ENCODE measurements at regions not wholly inside any gene's neighbourhood (a gene's known extent, or its start where the extent isn't known, plus 50 kb on each side); places are given as distances from the start of the nearest gene placed in this dataset.

DNA sequence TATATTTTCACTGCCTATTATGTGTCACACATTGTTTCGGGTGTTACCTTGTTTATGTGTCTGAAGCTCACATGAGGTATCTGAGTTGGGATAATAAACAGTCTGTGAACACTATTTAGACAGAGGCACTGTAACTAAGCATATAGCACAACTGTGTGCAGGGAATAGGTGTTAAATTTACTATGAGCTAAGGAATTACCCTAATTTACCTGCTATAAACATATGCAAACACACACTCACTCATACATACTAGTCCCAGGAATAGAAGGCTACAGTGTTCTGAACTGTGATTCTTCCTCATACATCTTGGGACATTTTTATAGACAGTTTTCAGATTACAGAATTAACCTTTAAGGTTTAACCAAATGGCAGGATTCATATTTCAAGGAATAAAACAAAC lies 127.6 kb upstream of the SPANXN4 start:
- H3K4me1 Mint-ChIP-seq = no peaks in the 10 kb centered on the region
- H3K4me3 Mint-ChIP-seq = no peak overlapping the region
- ChIA-PET CTCF (no interaction called here), POLR2A (no interaction called here)
- no peak for DNase-seq (ENCODE audit: low spot score)
- peaks cover 25% of the 10 kb centered on the region for H3K36me3 Mint-ChIP-seq
- TF ChIP-seq GRHL2 (CRISPR knock-in tag; IDR thresholded peaks at IDR 0.05; ENCODE audit: insufficient replicate concordance, severe bottlenecking) = no peak
- peaks cover 39% of the 10 kb centered on the region for H3K9me3 Mint-ChIP-seq
- H3K27ac Mint-ChIP-seq = no peak overlapping the region
- H3K27me3 Mint-ChIP-seq (ENCODE audit: low read depth) = no peaks in the 10 kb centered on the region; the same call in 1 of the 2 replicates
- ATAC-seq = no peak

DNA sequence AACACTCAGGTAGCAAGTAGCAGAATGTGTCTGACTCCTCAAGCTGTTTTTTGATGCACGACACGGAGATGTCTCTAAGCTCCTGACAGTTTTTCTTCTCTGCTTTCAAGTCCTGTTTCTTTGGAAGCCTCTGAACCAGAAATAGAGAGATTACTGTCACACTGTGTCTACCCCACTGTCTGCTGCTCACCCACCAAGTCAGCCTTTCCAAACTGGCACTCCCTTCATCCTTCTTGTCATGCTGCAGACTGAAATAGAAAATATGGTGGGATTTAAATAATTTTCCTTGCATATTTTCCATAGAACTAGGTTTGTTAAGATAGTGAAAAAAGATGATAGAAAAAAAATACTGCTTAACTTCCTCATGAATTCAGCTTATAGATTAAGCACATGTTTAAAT lies 102.5 kb upstream of the SPANXN4 start:
- peaks cover 30% of the 10 kb centered on the region for H3K36me3 Mint-ChIP-seq
- POLR2A ChIA-PET = no interaction called here
- no peak overlapping the region for H3K4me3 Mint-ChIP-seq
- no peaks in the 10 kb centered on the region for H3K4me1 Mint-ChIP-seq
- TF ChIP-seq, protein P1, sequence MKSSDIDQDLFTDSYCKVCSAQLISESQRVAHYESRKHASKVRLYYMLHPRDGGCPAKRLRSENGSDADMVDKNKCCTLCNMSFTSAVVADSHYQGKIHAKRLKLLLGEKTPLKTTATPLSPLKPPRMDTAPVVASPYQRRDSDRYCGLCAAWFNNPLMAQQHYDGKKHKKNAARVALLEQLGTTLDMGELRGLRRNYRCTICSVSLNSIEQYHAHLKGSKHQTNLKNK (CRISPR knock-in tag; IDR thresholded peaks at IDR 0.05) = no peak
- TF ChIP-seq, protein P2, sequence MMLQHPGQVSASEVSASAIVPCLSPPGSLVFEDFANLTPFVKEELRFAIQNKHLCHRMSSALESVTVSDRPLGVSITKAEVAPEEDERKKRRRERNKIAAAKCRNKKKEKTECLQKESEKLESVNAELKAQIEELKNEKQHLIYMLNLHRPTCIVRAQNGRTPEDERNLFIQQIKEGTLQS (CRISPR knock-in tag; conservative IDR thresholded peaks at IDR 0.05) = no peak
- TF ChIP-seq, protein P3, sequence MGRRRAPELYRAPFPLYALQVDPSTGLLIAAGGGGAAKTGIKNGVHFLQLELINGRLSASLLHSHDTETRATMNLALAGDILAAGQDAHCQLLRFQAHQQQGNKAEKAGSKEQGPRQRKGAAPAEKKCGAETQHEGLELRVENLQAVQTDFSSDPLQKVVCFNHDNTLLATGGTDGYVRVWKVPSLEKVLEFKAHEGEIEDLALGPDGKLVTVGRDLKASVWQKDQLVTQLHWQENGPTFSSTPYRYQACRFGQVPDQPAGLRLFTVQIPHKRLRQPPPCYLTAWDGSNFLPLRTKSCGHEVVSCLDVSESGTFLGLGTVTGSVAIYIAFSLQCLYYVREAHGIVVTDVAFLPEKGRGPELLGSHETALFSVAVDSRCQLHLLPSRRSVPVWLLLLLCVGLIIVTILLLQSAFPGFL (CRISPR knock-in tag; IDR thresholded peaks at IDR 0.05; ENCODE audit: borderline replicate concordance) = no peak
- TF ChIP-seq ZNF396 (CRISPR knock-in tag; IDR thresholded peaks at IDR 0.05; ENCODE audit: borderline replicate concordance) (no peak), SOX15 (CRISPR knock-in tag; IDR thresholded peaks at IDR 0.05) (no peak), GRHL2 (CRISPR knock-in tag; IDR thresholded peaks at IDR 0.05; ENCODE audit: insufficient replicate concordance, severe bottlenecking) (no peak), ZNF138 (CRISPR knock-in tag; conservative IDR thresholded peaks at IDR 0.05) (no peak), ZNF671 (CRISPR knock-in tag; IDR thresholded peaks at IDR 0.05) (no peak), NR1H2 (CRISPR knock-in tag; IDR thresholded peaks at IDR 0.05) (no peak), JUN (CRISPR knock-in tag; IDR thresholded peaks at IDR 0.05) (no peak)
- TF ChIP-seq, protein P4, sequence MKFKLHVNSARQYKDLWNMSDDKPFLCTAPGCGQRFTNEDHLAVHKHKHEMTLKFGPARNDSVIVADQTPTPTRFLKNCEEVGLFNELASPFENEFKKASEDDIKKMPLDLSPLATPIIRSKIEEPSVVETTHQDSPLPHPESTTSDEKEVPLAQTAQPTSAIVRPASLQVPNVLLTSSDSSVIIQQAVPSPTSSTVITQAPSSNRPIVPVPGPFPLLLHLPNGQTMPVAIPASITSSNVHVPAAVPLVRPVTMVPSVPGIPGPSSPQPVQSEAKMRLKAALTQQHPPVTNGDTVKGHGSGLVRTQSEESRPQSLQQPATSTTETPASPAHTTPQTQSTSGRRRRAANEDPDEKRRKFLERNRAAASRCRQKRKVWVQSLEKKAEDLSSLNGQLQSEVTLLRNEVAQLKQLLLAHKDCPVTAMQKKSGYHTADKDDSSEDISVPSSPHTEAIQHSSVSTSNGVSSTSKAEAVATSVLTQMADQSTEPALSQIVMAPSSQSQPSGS (CRISPR knock-in tag; IDR thresholded peaks at IDR 0.05; ENCODE audit: borderline replicate concordance, low read depth) = no peak
- TF ChIP-seq, protein P5, sequence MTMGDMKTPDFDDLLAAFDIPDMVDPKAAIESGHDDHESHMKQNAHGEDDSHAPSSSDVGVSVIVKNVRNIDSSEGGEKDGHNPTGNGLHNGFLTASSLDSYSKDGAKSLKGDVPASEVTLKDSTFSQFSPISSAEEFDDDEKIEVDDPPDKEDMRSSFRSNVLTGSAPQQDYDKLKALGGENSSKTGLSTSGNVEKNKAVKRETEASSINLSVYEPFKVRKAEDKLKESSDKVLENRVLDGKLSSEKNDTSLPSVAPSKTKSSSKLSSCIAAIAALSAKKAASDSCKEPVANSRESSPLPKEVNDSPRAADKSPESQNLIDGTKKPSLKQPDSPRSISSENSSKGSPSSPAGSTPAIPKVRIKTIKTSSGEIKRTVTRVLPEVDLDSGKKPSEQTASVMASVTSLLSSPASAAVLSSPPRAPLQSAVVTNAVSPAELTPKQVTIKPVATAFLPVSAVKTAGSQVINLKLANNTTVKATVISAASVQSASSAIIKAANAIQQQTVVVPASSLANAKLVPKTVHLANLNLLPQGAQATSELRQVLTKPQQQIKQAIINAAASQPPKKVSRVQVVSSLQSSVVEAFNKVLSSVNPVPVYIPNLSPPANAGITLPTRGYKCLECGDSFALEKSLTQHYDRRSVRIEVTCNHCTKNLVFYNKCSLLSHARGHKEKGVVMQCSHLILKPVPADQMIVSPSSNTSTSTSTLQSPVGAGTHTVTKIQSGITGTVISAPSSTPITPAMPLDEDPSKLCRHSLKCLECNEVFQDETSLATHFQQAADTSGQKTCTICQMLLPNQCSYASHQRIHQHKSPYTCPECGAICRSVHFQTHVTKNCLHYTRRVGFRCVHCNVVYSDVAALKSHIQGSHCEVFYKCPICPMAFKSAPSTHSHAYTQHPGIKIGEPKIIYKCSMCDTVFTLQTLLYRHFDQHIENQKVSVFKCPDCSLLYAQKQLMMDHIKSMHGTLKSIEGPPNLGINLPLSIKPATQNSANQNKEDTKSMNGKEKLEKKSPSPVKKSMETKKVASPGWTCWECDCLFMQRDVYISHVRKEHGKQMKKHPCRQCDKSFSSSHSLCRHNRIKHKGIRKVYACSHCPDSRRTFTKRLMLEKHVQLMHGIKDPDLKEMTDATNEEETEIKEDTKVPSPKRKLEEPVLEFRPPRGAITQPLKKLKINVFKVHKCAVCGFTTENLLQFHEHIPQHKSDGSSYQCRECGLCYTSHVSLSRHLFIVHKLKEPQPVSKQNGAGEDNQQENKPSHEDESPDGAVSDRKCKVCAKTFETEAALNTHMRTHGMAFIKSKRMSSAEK (CRISPR knock-in tag; IDR thresholded peaks at IDR 0.05; ENCODE audit: borderline replicate concordance) = no peak
- TF ChIP-seq, protein P6, sequence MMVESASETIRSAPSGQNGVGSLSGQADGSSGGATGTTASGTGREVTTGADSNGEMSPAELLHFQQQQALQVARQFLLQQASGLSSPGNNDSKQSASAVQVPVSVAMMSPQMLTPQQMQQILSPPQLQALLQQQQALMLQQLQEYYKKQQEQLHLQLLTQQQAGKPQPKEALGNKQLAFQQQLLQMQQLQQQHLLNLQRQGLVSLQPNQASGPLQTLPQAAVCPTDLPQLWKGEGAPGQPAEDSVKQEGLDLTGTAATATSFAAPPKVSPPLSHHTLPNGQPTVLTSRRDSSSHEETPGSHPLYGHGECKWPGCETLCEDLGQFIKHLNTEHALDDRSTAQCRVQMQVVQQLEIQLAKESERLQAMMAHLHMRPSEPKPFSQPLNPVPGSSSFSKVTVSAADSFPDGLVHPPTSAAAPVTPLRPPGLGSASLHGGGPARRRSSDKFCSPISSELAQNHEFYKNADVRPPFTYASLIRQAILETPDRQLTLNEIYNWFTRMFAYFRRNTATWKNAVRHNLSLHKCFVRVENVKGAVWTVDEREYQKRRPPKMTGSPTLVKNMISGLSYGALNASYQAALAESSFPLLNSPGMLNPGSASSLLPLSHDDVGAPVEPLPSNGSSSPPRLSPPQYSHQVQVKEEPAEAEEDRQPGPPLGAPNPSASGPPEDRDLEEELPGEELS (CRISPR knock-in tag; IDR thresholded peaks at IDR 0.05) = no peak
- TF ChIP-seq, protein P7, sequence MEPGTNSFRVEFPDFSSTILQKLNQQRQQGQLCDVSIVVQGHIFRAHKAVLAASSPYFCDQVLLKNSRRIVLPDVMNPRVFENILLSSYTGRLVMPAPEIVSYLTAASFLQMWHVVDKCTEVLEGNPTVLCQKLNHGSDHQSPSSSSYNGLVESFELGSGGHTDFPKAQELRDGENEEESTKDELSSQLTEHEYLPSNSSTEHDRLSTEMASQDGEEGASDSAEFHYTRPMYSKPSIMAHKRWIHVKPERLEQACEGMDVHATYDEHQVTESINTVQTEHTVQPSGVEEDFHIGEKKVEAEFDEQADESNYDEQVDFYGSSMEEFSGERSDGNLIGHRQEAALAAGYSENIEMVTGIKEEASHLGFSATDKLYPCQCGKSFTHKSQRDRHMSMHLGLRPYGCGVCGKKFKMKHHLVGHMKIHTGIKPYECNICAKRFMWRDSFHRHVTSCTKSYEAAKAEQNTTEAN (CRISPR knock-in tag; IDR thresholded peaks at IDR 0.05) = no peak
- peaks cover 50% of the 10 kb centered on the region for H3K9me3 Mint-ChIP-seq
- DNase-seq (ENCODE audit: low spot score) (no peak), ATAC-seq (no peak)
- no peak overlapping the region for H3K27ac Mint-ChIP-seq
- CTCF ChIA-PET = no interaction called here
- 0 out of 2 replicates have a peak, but pooled peaks cover 4% of the 10 kb centered on the region for H3K27me3 Mint-ChIP-seq (ENCODE audit: low read depth)
